ENCODE measurements at regions not wholly inside any gene's neighbourhood (a gene's known extent, or its start where the extent isn't known, plus 50 kb on each side); places are given as distances from the start of the nearest gene placed in this dataset.

DNA sequence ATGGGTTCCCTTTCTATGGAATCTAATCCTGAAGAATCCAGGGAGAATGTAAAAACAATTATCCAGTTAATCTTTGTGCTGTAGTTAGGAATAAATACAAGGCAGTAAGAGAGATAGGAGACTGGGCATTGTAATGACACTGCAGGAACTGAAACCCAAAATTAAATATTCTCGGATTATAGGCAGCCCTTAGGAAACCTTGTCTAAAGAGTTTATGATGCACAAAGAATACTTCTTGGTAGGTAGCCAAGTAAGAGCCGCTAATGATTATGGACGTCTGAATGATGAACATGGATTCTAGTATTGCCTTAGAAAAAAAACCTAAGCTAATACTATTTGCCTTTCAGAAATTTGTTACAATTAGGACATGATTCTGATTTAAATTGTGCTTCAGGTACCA lies 165.4 kb upstream of the LRIG3 start:
- TF ChIP-seq, protein P1, sequence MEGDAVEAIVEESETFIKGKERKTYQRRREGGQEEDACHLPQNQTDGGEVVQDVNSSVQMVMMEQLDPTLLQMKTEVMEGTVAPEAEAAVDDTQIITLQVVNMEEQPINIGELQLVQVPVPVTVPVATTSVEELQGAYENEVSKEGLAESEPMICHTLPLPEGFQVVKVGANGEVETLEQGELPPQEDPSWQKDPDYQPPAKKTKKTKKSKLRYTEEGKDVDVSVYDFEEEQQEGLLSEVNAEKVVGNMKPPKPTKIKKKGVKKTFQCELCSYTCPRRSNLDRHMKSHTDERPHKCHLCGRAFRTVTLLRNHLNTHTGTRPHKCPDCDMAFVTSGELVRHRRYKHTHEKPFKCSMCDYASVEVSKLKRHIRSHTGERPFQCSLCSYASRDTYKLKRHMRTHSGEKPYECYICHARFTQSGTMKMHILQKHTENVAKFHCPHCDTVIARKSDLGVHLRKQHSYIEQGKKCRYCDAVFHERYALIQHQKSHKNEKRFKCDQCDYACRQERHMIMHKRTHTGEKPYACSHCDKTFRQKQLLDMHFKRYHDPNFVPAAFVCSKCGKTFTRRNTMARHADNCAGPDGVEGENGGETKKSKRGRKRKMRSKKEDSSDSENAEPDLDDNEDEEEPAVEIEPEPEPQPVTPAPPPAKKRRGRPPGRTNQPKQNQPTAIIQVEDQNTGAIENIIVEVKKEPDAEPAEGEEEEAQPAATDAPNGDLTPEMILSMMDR (IDR thresholded peaks at IDR 0.05) = no peak
- TF ChIP-seq POLR2A (IDR thresholded peaks at IDR 0.05) = no peak

Measured in esophagus squamous epithelium (tissue), 4 donors.